Cardiac muscle cell (in vitro differentiated cells and primary cell): ENCODE measurements at regions not wholly inside any gene's neighbourhood (a gene's known extent, or its start where the extent isn't known, plus 50 kb on each side); places are given as distances from the start of the nearest gene placed in this dataset.

ENCODE experiments used
- DNase-seq, 2 donors: peaks; one replicate each; pipeline versions ENCODE4 v3.0.0 to v3.0.0-alpha.2; 2010 to 2017; ENCODE audit warnings: low read depth in 1 of 2, low spot score in 1 of 2
- H3K27ac ChIP-seq: fragments of 200-600 bp; sonication (generic); 2 replicates; pipeline ENCODE4 v1.5.1; 2016
- H3K27me3 ChIP-seq: fragments of 200-600 bp; sonication (generic); 2 replicates; pipeline ENCODE4 v1.6.0; 2016; ENCODE audit warnings: control low read depth
- H3K36me3 ChIP-seq: fragments of 200-600 bp; sonication (generic); 2 replicates; pipeline ENCODE4 v1.5.1; 2016; ENCODE audit warnings: control low read depth
- H3K4me1 ChIP-seq: fragments of 200-600 bp; sonication (generic); 2 replicates; pipeline ENCODE4 v1.8.1; 2017; ENCODE audit warnings: low read depth, mild to moderate bottlenecking, mixed run types
- H3K4me3 ChIP-seq: fragments of 200-600 bp; sonication (generic); 2 replicates; pipeline ENCODE4 v1.5.1; 2016; ENCODE audit warnings: mild to moderate bottlenecking
- H3K9me3 ChIP-seq: fragments of 200-600 bp; sonication (generic); 2 replicates; pipeline ENCODE4 v1.5.1; 2017; ENCODE audit warnings: low read depth, mild to moderate bottlenecking, control low read depth
- TF ChIP-seq, protein P1 (sequence below): IDR thresholded peaks from 2 replicates; pipeline ENCODE4 v1.5.1; 2012; ENCODE audit warnings: low read depth, mild to moderate bottlenecking, low read length

DNA sequence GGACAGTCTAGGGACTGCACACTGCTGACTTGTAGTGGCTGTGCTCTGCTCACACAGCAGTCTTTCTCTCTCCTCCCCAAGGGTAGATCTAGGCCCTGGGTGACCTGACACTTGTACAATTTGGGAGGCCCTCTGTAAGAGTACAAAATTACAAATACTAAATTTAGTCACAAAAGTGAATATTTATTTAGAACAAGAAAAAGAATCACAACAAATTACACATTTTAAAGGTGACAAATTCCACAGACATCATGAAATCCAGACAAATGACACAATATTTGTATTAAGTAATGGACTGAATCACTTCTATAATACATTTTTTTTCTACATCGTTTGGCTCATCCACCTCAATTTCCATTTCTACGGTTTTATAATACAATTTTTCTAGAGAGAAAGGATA is 496.4 kb downstream of the TXNL1 start:
- Histone ChIP-seq H3K27me3 (no peaks in the 10 kb centered on the region), H3K36me3 (no peaks in the 10 kb centered on the region), H3K4me3 (no peak overlapping the region), H3K4me1 (no peaks in the 10 kb centered on the region), H3K27ac (no peak overlapping the region), H3K9me3 (no peaks in the 10 kb centered on the region)
- TF ChIP-seq, protein P1, sequence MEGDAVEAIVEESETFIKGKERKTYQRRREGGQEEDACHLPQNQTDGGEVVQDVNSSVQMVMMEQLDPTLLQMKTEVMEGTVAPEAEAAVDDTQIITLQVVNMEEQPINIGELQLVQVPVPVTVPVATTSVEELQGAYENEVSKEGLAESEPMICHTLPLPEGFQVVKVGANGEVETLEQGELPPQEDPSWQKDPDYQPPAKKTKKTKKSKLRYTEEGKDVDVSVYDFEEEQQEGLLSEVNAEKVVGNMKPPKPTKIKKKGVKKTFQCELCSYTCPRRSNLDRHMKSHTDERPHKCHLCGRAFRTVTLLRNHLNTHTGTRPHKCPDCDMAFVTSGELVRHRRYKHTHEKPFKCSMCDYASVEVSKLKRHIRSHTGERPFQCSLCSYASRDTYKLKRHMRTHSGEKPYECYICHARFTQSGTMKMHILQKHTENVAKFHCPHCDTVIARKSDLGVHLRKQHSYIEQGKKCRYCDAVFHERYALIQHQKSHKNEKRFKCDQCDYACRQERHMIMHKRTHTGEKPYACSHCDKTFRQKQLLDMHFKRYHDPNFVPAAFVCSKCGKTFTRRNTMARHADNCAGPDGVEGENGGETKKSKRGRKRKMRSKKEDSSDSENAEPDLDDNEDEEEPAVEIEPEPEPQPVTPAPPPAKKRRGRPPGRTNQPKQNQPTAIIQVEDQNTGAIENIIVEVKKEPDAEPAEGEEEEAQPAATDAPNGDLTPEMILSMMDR: no peak
- DNase-seq: no peak

DNA sequence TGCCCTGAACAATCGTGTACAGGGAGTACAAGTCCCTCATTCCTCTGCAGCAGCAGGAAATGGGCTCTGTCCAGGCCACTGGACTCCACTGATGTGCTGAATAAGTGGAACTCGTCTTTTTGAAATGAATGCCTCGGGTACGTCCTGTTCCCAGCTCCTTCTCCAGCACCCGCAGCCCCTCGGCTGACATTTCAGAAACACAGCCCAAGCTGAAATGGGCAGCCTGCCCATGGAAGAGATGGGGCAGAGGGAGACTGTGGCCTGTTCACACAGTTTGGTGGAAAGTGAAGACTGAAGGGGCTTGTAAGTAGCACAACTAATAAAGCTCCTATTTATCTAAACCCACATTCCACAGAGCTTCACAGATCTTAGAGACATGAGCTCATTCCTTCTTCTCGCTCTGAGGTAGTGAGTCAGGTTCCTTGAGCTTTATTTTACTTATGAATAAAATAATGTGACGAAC is 498.6 kb downstream of the TXNL1 start:
- Histone ChIP-seq H3K4me3 (no peak overlapping the region), H3K27ac (no peak overlapping the region)
- DNase-seq: peak in 1 of 2 donors; percentile 53

GRCh38 chr18:56139372-56139771 is 499.0 kb downstream of the TXNL1 start:
- TF ChIP-seq, protein P1: no peak
- Histone ChIP-seq H3K9me3 (no peaks in the 10 kb centered on the region), H3K27ac (no peak overlapping the region), H3K4me1 (no peaks in the 10 kb centered on the region), H3K27me3 (no peaks in the 10 kb centered on the region), H3K4me3 (no peak overlapping the region), H3K36me3 (no peaks in the 10 kb centered on the region)
- DNase-seq: peak in 1 of 2 donors; percentile 24

More for the DNA sequence above, 498.6 kb downstream of the TXNL1 start:
- Histone ChIP-seq H3K4me1 (no peaks in the 10 kb centered on the region), H3K9me3 (no peaks in the 10 kb centered on the region), H3K27me3 (no peaks in the 10 kb centered on the region), H3K36me3 (no peaks in the 10 kb centered on the region)
- TF ChIP-seq, protein P1: no peak

DNA sequence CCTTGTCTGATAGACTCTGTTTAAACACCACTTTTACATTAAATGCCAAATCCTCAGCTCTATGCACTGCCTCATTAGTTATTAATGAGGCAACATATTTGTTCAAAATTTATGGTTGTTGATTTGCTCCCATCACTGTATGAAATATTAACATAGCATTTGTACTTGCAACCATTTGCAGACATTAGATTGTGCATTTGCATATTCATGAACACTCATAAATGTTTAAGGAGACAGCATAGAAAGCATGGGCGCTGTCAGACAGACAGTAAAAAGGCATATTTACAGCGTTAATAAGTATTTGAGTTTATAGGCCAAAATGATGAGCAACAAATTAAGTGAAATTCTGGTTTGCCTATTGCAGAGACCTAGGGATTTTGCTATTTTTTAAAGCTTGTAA is 502.3 kb downstream of the TXNL1 start:
- no peak for DNase-seq
- Histone ChIP-seq H3K27me3 (no peaks in the 10 kb centered on the region), H3K4me1 (no peaks in the 10 kb centered on the region), H3K4me3 (no peak overlapping the region), H3K36me3 (no peaks in the 10 kb centered on the region), H3K9me3 (no peaks in the 10 kb centered on the region), H3K27ac (no peak overlapping the region)
- TF ChIP-seq, protein P1: no peak

GRCh38 chr18:56130481-56130880 is 507.9 kb downstream of the TXNL1 start:
- no peak overlapping the region for H3K4me3 ChIP-seq
- no peaks in the 10 kb centered on the region for H3K4me1 ChIP-seq
- no peaks in the 10 kb centered on the region for H3K36me3 ChIP-seq
- H3K27ac ChIP-seq: no peak overlapping the region
- DNase-seq: peak in 1 of 2 donors; percentile 22
- H3K27me3 ChIP-seq: no peaks in the 10 kb centered on the region
- TF ChIP-seq, protein P1: no peak
- H3K9me3 ChIP-seq: no peaks in the 10 kb centered on the region
